Epithelial cell of esophagus (primary cell): ENCODE measurements at regions not wholly inside any gene's neighbourhood (a gene's known extent, or its start where the extent isn't known, plus 50 kb on each side); places are given as distances from the start of the nearest gene placed in this dataset.

Experiments
- DNase-seq: peaks from one replicate; pipeline ENCODE4 v3.0.0; 2010; ENCODE audit warnings: low read depth
- H3K4me3 ChIP-seq: 2 replicates; pipeline ENCODE4 v1.5.1; 2011; ENCODE audit warnings: mild to moderate bottlenecking, low read length, control low read depth
- TF ChIP-seq, protein P1 (sequence below): IDR thresholded peaks from 2 replicates; pipeline ENCODE4 v1.5.1; 2011; ENCODE audit warnings: low read depth, mild to moderate bottlenecking, low read length, control low read depth, inconsistent platforms; ENCODE audit not compliant: insufficient read depth; ENCODE audit errors: missing control alignments

DNA sequence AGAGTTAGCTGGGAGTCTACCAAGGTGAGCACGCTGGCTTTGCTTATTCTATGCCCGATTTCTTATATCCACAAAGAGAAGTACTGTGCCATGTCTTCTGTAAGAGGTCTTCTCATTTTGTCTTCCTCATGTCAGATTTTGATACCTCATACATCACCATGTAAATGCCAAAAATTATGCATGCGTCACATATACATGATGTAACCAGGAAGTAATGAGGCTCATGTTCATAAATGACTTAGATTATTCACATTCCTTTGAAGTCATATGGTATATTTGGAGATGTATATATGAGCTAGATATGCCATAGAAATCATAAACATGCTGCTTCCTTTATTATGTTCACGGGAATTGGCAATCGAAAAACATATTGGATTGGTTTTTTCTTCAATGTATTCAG, 97.7 kb upstream of the CELF2 start:
- TF ChIP-seq, protein P1, sequence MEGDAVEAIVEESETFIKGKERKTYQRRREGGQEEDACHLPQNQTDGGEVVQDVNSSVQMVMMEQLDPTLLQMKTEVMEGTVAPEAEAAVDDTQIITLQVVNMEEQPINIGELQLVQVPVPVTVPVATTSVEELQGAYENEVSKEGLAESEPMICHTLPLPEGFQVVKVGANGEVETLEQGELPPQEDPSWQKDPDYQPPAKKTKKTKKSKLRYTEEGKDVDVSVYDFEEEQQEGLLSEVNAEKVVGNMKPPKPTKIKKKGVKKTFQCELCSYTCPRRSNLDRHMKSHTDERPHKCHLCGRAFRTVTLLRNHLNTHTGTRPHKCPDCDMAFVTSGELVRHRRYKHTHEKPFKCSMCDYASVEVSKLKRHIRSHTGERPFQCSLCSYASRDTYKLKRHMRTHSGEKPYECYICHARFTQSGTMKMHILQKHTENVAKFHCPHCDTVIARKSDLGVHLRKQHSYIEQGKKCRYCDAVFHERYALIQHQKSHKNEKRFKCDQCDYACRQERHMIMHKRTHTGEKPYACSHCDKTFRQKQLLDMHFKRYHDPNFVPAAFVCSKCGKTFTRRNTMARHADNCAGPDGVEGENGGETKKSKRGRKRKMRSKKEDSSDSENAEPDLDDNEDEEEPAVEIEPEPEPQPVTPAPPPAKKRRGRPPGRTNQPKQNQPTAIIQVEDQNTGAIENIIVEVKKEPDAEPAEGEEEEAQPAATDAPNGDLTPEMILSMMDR: no peak
- peak; percentile 23 for DNase-seq
- no peak overlapping the region for H3K4me3 ChIP-seq

DNA sequence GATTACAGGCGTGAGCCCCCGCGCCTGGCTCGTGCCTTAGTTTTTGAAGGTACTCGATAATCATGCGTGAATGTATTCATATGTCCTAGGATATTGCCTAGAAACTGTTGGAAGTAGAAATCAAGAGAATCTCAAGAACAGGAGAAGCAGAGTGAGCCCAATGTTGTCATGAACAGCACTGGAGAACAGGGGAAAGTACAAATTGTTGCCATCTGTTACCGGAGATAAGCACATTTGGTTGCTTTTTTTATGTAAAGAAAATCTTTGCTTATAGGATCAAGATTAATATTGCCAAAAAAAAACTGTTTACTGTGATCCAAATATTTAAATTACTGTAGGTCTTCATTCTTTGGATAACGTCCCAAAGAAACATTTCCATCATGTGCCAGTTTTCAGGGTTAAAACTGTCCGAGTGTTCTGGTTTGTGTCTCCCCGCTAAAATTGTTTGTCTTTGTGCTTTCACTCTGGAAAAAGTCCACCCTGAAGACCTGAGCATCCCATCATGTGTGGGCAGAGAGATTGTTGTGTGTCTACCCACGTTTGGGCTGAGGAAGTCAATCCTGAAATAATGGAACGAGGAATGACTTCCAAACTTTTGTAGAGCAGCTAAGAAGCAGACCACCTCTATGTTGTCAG, 95.7 kb upstream of the CELF2 start:
- no peak overlapping the region for H3K4me3 ChIP-seq
- TF ChIP-seq, protein P1: no peak
- DNase-seq: no peak

DNA sequence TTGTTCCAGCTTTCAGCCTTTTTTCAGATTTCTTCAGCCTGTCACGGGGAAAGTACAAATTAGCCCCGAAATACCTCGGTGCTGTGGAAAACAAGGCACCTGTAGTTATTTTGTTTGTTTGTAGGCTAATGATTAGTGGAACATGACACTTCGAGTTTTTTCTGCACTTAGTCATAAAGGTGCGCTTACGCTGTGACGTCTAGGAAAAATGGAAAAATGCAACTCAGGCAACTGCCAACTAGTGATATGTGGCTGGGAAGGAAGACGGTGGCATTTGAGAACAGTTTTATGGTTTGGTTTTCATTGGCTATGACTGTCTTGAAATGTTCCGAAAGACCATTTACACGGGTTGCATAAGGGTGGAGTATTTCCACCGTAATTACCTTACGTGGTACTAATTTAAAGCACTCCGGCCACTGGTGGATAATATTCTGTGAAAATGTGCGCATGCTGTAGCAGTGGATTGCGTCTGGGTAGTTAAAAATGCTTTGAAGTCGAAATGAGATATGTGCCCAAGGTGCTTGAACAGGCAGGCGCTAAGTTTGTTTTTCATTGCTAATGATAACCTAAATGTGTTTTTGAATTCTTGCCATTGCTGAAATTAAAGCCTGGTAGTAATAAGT, 94.5 kb upstream of the CELF2 start:
- TF ChIP-seq, protein P1: no peak
- no peak for DNase-seq
- no peak overlapping the region for H3K4me3 ChIP-seq

DNA sequence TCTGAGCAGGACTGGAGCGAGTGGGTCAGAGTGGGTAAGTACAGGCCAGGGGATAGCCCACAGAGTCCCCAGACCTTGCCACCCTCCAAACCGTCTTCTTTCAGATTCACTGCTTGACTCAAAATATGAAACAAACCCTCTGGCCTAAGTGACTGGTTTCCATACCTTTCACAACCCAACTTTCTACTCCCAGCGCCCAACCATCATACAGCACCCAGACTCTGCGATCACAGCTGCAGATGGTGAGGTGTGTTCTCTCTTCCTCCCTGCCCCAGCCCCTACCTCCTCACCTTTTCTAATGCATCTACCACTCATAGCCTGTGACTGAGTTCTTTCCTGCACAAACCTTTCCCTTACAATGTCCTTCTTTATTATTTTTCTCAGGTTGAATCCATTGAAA, 92.0 kb upstream of the CELF2 start:
- TF ChIP-seq, protein P1: no peak
- no peak for DNase-seq
- no peak overlapping the region for H3K4me3 ChIP-seq

DNA sequence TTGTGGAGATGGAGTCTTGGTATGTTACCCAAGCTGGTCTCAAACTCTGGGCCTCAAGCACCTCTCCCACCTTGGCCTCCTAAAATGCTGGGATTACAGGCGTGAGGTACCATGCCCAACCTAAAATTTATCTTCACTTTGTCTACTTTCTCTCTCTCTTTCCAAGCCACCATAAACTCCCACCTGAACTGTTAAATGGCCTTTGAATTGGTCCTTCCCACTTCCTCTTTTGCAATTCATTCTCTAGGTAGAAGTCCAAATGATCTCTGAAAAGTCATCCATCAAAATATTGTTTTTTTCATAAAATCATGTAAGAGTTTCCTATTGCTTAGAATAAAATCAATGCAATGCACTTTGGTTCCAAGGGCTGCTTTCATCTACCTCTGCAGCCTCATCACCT, 90.1 kb upstream of the CELF2 start:
- no peak for DNase-seq
- no peak overlapping the region for H3K4me3 ChIP-seq
- TF ChIP-seq, protein P1: no peak

DNA sequence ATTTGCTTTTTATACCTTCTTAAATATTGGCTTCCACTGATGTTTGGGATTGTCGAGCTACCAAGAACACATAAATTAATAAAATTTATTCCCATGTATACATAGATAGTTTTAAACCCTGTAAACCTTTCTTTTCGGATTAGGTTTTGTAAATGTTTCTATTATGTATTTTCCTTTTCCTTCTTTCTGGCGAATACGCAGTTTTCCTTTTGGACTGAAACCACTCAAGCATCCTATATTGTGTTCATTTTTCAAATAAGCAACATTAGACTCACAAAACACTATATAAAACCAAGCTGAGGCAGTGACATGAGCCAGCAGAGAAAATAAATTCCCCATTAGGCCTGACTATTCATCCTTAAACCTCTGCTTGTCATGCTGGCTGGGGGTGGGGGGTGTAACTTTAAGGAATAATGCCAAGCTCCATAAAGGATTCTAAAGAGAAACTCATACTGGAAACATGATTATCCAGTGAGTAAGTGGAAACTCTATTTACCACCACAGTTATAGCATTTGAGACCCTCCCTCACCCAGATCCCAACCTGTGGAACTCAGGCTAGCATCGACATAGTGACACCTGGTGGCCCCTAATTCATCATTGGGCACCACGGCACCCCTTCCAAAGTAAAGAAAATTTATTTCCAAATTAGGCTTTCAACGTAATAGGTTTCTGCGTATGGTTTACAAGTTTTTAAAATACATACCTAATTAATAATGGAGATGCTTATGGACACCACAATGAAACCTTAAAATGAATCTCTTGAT, 86.5 kb upstream of the CELF2 start:
- H3K4me3 ChIP-seq: no peak overlapping the region
- DNase-seq: no peak
- TF ChIP-seq, protein P1: no peak
